ENCODE measurements at regions not wholly inside any gene's neighbourhood (a gene's known extent, or its start where the extent isn't known, plus 50 kb on each side); places are given as distances from the start of the nearest gene placed in this dataset.

DNA sequence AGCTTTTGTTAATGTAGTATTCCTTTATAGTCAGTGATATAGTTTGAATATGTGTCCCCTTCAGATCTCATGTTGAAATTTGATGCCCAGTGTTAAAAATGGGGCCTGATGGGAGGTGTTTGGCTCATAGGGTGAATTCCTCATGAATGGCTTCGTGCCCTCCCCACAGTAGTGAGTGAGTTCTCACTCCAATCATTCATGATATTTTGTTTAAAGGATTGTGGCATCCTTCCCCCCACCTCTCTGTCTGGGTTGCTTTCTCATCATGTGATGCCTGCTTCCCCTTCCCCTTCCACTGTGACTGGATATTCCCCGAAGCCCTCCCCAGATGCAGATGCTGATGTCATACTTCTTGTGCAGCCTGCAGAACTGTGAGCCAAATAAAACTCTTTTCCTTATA, 649.8 kb upstream of the NR2F2 start:
- TF ChIP-seq EZH2 (IDR thresholded peaks at IDR 0.05; ENCODE audit: borderline replicate concordance, low read depth, low read length, severe bottlenecking) (no peak), CTCF (IDR thresholded peaks at IDR 0.05; ENCODE audit: borderline replicate concordance, extremely low read depth, low read length, poor library complexity, severe bottlenecking) (no peak)
